GM23248 (cell line): ENCODE measurements at regions not wholly inside any gene's neighbourhood (a gene's known extent, or its start where the extent isn't known, plus 50 kb on each side); places are given as distances from the start of the nearest gene placed in this dataset.

ENCODE experiments used
- EZH2 ChIP-seq: fragments of 200-600 bp; sonication (generic); IDR thresholded peaks from 2 replicates; pipeline ENCODE4 v1.6.1; 2018; ENCODE audit warnings: antibody characterized with exemption, mild to moderate bottlenecking; ENCODE audit not compliant: insufficient read depth, poor library complexity, severe bottlenecking
- EZH2phosphoT487 ChIP-seq: fragments of 200-600 bp; sonication (generic); IDR thresholded peaks from 2 replicates; pipeline ENCODE4 v1.6.1; 2018; ENCODE audit warnings: antibody characterized with exemption, moderate library complexity, mild to moderate bottlenecking, low read depth; ENCODE audit not compliant: insufficient read depth

GRCh38 chr10:131777162-131777561, 123.6 kb upstream of the PPP2R2D start:
- TF ChIP-seq EZH2phosphoT487 (no peak), EZH2 (no peak)
